HG03175 (cell line): ENCODE measurements at regions not wholly inside any gene's neighbourhood (a gene's known extent, or its start where the extent isn't known, plus 50 kb on each side); places are given as distances from the start of the nearest gene placed in this dataset.

Experiments used
- ATAC-seq: cut with Tn5 transposase; IDR thresholded peaks from one replicate; pipeline ENCODE4 v1.9.1; 2021; ENCODE audit warnings: mild to moderate bottlenecking, moderate library complexity; ENCODE audit not compliant: unreplicated experiment

- no peak for ATAC-seq
Measured at GRCh38 chr1:95415146-95415545, 181.1 kb downstream of the RWDD3 start.

- ATAC-seq: no peak
Measured at GRCh38 chr1:95426772-95427171, 192.8 kb downstream of the RWDD3 start.

- ATAC-seq: no peak
Measured at GRCh38 chr1:95427525-95427924, 193.5 kb downstream of the RWDD3 start.

- ATAC-seq: no peak
Measured at GRCh38 chr1:95431235-95431634, 197.2 kb downstream of the RWDD3 start.

- ATAC-seq: no peak
Measured at GRCh38 chr1:95435611-95436010, 201.6 kb downstream of the RWDD3 start.

- ATAC-seq: no peak
Measured at GRCh38 chr1:95437011-95437410, 203.0 kb downstream of the RWDD3 start.

GRCh38 chr1:95437781-95438180, 203.8 kb downstream of the RWDD3 start:
- ATAC-seq: no peak

- no peak for ATAC-seq
Measured at GRCh38 chr1:95438218-95438948, 204.4 kb downstream of the RWDD3 start.

- ATAC-seq: no peak
Measured at GRCh38 chr1:95440511-95440910, 206.5 kb downstream of the RWDD3 start.

- ATAC-seq: no peak
Measured at GRCh38 chr1:95449516-95449915, 215.5 kb downstream of the RWDD3 start.

- ATAC-seq: no peak
Measured at GRCh38 chr1:95451054-95451453, 217.0 kb downstream of the RWDD3 start.

- ATAC-seq: no peak
Measured at GRCh38 chr1:95451904-95452303, 217.9 kb downstream of the RWDD3 start.

GRCh38 chr1:95453053-95453452, 219.0 kb downstream of the RWDD3 start:
- ATAC-seq: no peak

- no peak for ATAC-seq
Measured at GRCh38 chr1:95467036-95467435, 233.0 kb downstream of the RWDD3 start.

GRCh38 chr1:95475686-95476457, 241.9 kb downstream of the RWDD3 start:
- ATAC-seq: no peak

- ATAC-seq: no peak
Measured at GRCh38 chr1:95496307-95496706, 262.3 kb downstream of the RWDD3 start.

- ATAC-seq: no peak
Measured at GRCh38 chr1:95496773-95497172, 262.8 kb downstream of the RWDD3 start.

- no peak for ATAC-seq
Measured at GRCh38 chr1:95497566-95497965, 263.6 kb downstream of the RWDD3 start.

- ATAC-seq: no peak
Measured at GRCh38 chr1:95503278-95504030, 269.4 kb downstream of the RWDD3 start.

GRCh38 chr1:95504321-95504720, 270.3 kb downstream of the RWDD3 start:
- no peak for ATAC-seq

- ATAC-seq: no peak
Measured at GRCh38 chr1:95506736-95507414, 272.9 kb downstream of the RWDD3 start.
